T-helper 2 cell treated with Interferon-gamma antibody and Interleukin-4, amounts not matched to agents 5 μg/mL and 100 μg/mL, for 36 hours (primary cell): ENCODE measurements at regions not wholly inside any gene's neighbourhood (a gene's known extent, or its start where the extent isn't known, plus 50 kb on each side); places are given as distances from the start of the nearest gene placed in this dataset.
A peak's percentile ranks its signal among the peaks of the same experiment; 100 is the strongest.
"Not testable (repeated sequence)": the region's sequence is repeated elsewhere in the genome, so short reads cannot be mapped to it uniquely, and the experiment has no call there.

Source experiments
- DNase-seq: peaks from one replicate; pipeline ENCODE4 v3.0.0; 2021; ENCODE audit warnings: low spot score
- H3K27ac Mint-ChIP-seq: one replicate; pipeline ENCODE4 v1.8.0; 2021; ENCODE audit warnings: mild to moderate bottlenecking, mixed read lengths
- H3K27me3 Mint-ChIP-seq: one replicate; pipeline ENCODE4 v1.8.0; 2021; ENCODE audit warnings: low read depth, mixed read lengths
- H3K36me3 Mint-ChIP-seq: one replicate; pipeline ENCODE4 v1.8.0; 2021; ENCODE audit warnings: low read depth, mixed read lengths
- H3K4me1 Mint-ChIP-seq: one replicate; pipeline ENCODE4 v1.8.0; 2021; ENCODE audit warnings: low read depth, mixed read lengths
- H3K4me3 Mint-ChIP-seq: one replicate; pipeline ENCODE4 v1.8.0; 2022; ENCODE audit warnings: mild to moderate bottlenecking, moderate library complexity, mixed read lengths
- H3K9me3 Mint-ChIP-seq: one replicate; pipeline ENCODE4 v1.8.0; 2021; ENCODE audit warnings: mixed read lengths

DNA sequence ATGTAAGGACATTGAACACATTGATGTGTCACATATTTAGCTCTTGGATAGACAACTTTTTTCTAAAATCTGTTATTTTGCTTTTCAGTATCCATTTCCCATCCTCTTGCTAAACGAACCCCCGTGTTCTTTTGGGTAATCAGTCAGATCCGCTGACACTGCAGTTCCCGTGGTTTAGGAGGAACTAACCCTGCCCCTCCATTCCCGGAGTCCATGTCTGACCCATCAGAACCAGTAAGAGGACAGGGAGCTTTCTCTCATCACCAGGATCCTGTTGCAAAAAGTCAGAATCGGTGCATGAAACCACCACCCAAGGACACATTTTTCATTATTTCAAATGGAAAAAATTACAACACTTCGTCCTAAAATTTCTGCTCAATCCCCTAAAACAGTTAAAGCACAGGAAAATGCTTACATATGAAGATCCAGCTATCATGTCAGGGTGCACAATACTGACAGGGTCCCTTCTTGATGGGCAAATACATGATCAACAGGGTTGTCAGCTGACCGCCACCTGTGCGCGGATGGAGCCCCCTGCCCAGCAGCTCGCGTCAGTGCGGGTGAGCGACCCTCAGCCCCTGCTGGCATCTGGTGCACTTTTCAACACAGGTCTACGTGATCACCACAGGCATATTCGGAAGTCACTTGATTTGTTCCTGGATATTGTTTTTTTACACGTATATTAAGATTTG lies 276.8 kb downstream of the ADGRD1 start:
- Mint-ChIP-seq H3K27me3 (no peaks in the 10 kb centered on the region), H3K4me1 (no peaks in the 10 kb centered on the region), H3K9me3 (no peaks in the 10 kb centered on the region), H3K36me3 (no peaks in the 10 kb centered on the region), H3K4me3 (no peak overlapping the region), H3K27ac (no peak overlapping the region)
- DNase-seq: no peak

- H3K27me3 Mint-ChIP-seq: no peaks in the 10 kb centered on the region
- no peak overlapping the region for H3K4me3 Mint-ChIP-seq
- DNase-seq: no peak
- H3K9me3 Mint-ChIP-seq: no peaks in the 10 kb centered on the region
- H3K27ac Mint-ChIP-seq: no peak overlapping the region
- H3K4me1 Mint-ChIP-seq: no peaks in the 10 kb centered on the region
- no peaks in the 10 kb centered on the region for H3K36me3 Mint-ChIP-seq
Measured at GRCh38 chr12:131231032-131231980, 277.6 kb downstream of the ADGRD1 start.

GRCh38 chr12:131232036-131232435 lies 278.3 kb downstream of the ADGRD1 start:
- Mint-ChIP-seq H3K4me1 (no peaks in the 10 kb centered on the region), H3K4me3 (no peak overlapping the region), H3K36me3 (no peaks in the 10 kb centered on the region), H3K27ac (no peak overlapping the region), H3K9me3 (no peaks in the 10 kb centered on the region), H3K27me3 (no peaks in the 10 kb centered on the region)
- no peak for DNase-seq

DNA sequence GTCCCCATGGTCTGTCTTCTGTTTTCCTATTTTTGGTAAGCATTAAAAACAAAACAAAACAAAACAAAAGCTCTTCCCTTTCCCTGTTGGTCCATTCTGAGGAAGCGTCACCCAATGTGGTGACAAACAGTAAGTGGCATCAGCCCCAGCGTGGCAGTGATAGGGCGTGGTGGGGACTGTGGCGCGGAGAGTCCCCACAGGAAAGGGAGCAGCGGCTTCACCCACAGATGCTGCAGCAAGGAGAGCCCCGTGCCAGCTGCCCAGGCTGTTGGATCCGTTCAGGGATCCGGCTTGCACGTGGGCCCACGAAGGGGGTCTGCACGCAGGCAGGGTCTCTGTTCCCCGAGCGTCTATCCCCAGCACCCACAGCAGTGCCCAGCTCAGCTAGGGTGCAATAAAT lies 279.2 kb downstream of the ADGRD1 start:
- H3K4me3 Mint-ChIP-seq, H3K9me3 Mint-ChIP-seq, H3K36me3 Mint-ChIP-seq, H3K4me1 Mint-ChIP-seq, H3K27ac Mint-ChIP-seq, DNase-seq, H3K27me3 Mint-ChIP-seq: not testable (repeated sequence)

DNA sequence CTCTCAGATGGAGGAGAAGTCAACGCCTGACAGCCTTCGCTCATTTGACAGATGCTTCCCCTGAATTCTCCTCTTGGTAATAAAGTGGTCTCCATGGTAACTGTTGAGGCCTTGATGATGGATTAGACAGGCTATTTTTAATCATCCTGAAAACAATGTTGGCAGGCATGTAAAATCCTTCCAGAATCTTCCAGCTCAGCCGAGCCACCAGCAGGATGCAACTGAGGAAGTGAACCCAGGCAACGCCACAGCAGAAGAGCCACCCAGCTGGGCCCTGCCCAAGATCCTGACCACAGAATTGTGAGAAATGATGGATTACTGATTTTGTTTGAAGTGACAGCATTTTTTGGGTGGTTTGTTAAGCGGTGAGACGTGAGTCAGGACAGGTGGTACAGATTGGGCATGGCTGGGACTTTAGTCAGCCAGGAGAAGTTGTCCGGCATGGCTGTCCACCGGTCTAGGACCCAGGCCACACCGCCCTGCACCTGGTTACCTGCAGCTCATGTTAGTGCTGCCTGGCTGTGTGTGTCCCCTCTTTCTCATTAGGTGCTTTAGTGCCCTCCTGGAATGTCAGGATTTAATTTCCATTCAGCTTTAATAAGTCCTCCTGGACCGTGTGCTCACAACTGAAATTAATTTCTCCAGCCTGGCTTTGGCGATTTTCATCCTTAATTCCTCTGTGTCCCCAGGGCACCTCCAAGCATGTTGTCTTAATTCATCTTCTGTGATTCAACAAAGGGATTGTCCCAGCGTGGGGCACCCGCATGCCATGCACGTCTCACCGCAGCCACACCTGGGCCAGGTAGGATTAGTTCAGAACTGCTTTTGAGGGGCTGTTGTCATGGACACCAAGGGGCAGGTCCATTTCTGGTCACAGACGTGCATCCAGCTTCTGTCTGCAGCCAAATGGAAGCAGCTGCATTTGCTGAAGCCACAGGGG lies 280.4 kb downstream of the ADGRD1 start:
- H3K4me1 Mint-ChIP-seq, H3K27me3 Mint-ChIP-seq, H3K27ac Mint-ChIP-seq, H3K4me3 Mint-ChIP-seq, H3K9me3 Mint-ChIP-seq, DNase-seq, H3K36me3 Mint-ChIP-seq: not testable (repeated sequence)

DNA sequence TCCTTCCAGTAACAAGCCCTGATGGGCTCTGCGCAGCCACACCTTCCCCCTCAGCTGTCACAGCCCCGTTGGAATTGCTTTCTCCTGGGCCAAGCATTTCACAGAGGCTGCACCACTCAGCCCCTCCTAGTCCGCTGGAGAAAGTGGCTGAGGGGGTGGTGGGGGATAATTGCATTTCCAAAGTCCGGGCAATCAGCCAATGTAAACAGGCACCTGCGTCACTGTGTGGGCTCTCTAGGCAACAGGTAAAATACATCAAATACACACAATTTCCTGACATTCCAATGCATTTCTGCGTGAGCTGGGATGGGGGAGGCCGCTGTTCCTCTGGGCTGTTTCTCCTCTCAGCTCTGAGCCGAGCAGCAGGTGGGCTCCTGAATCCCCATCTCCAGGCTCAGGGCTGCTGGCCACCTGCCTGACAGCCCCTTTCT lies 281.1 kb downstream of the ADGRD1 start:
- H3K4me1 Mint-ChIP-seq, H3K27ac Mint-ChIP-seq, H3K36me3 Mint-ChIP-seq, H3K4me3 Mint-ChIP-seq, DNase-seq, H3K9me3 Mint-ChIP-seq, H3K27me3 Mint-ChIP-seq: not testable (repeated sequence)

DNA sequence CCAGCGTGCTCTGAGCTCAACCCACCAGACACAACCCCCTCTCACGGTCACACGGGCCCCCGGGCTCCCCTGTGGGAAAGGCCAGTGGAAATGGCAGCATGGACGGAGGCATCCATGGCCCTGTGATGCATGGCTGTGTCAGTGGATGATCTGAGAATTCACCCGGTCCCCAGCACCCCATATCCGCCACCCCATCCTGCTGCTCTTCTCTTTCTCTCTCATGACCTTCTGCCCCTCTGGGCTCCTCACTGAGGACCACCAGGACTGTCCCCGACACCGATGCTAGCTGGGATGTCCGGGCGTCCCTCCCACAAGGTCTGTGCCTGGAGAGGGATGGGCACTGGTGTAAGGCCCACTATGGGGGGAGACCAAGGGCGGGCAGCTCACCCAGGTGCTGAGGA lies 282.2 kb downstream of the ADGRD1 start:
- H3K27ac Mint-ChIP-seq: no peak overlapping the region

DNA sequence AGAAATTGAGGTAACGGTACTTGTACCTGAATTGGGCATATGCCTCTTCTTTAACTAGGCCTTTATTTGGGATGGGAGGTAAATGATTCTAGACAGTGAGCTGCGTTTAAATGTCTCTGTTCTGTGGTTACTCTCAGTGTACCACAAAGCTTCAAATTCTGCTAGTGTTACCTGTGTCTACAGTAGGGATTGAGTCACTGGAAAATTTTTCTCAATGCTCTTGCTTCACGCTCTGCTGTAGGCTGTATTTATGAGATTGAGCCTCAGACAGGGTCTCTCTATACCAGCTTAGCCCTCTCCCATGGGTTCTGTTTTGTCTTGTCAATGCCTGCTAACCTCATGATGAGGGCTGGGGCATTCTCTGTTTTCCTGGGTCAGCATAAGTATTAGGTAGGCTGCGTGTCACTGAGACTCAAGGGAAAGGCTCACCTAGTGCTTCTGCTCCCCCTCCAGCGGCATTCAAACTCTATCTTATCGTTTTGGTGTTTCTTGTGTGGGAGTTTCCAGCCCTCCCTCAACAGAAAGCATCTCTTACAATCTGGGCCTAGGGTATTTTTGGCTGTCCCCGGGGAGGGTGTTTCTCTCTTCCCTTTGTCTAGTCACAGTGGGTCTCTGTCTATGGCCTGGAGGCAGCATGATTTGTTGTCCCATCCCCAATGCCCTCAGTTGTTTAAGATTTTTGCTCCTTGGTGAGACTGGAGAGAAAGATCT lies 285.8 kb downstream of the ADGRD1 start:
- H3K27me3 Mint-ChIP-seq: no peaks in the 10 kb centered on the region
- no peak overlapping the region for H3K27ac Mint-ChIP-seq
- peak; percentile 6 for DNase-seq
- no peaks in the 10 kb centered on the region for H3K4me1 Mint-ChIP-seq
- H3K9me3 Mint-ChIP-seq: peaks cover 4% of the 10 kb centered on the region
- no peaks in the 10 kb centered on the region for H3K36me3 Mint-ChIP-seq
- no peak overlapping the region for H3K4me3 Mint-ChIP-seq

More for the DNA sequence above, 282.2 kb downstream of the ADGRD1 start:
- no peak overlapping the region for H3K4me3 Mint-ChIP-seq
- H3K4me1 Mint-ChIP-seq: no peaks in the 10 kb centered on the region
- no peaks in the 10 kb centered on the region for H3K27me3 Mint-ChIP-seq
- no peaks in the 10 kb centered on the region for H3K36me3 Mint-ChIP-seq
- no peak for DNase-seq
- no peaks in the 10 kb centered on the region for H3K9me3 Mint-ChIP-seq

GRCh38 chr12:131241517-131241916 lies 287.8 kb downstream of the ADGRD1 start:
- Mint-ChIP-seq H3K9me3 (peaks cover 4% of the 10 kb centered on the region), H3K27ac (no peak overlapping the region), H3K36me3 (no peaks in the 10 kb centered on the region), H3K4me3 (no peak overlapping the region), H3K27me3 (no peaks in the 10 kb centered on the region), H3K4me1 (no peaks in the 10 kb centered on the region)
- DNase-seq: no peak

DNA sequence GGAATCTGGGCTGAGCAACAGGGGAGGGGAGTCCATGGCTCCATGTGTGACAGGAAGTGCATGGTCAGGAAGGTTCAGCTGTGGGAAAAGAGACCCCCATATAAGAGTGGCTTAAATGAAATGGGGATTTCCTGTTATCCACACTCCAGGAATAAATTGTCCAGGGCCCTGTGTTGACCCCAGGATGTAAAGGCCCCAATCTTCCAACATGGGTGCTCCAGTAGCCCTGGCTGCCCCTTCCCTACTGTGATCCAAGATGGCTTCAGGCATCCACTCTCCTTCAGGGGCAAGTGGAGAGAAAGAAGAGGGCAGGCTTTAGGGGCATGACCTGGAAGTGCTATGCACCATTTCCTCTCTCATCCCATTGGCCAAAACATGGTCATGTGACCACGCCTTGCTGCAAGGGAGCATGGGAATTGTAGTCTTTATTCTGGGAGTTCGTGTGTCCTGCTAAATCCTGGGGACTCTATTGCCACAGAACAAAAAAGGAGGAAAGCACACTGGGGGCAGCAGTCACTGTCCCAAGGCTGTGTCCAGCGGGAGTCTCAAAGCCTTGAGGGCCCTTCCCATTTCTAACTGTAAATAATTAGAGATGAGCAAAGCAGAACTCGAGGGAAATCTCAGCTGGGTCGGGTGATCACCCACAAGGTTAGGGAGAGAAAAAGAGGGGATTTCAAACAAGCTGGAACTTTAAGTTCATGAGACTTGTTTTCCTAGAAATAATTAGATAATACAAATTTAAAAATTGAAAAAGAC lies 289.2 kb downstream of the ADGRD1 start:
- Mint-ChIP-seq H3K36me3 (no peaks in the 10 kb centered on the region), H3K27me3 (no peaks in the 10 kb centered on the region), H3K27ac (no peak overlapping the region), H3K4me1 (no peaks in the 10 kb centered on the region), H3K4me3 (no peak overlapping the region), H3K9me3 (peaks cover 4% of the 10 kb centered on the region)
- DNase-seq: no peak

DNA sequence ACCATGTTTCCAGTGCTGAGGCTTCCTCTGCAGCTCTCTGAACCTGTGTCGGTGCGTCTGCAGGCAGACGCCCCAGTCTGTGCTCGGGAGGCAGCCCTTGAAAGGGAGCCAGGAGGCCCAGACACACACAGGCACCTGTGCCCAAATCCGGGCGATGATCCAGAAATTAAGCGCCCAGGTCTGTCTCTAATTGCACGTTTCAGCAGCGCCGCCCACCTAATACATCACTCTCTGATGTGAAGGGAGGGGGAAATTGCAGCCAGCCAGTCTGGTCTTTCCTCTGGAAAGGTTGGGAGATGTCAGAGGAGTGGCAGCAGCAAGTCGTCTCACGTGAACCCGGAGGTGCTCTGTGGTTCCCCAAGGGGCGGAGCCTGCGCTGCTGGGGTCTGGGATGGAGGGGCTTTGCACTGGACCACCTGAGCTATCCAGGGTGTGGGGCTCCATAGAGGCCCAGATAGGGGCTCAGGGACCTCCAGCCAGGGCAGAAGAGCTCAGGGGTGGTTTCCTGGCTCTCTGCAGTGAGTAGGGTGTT lies 290.5 kb downstream of the ADGRD1 start:
- not testable (repeated sequence) for H3K9me3 Mint-ChIP-seq, H3K27me3 Mint-ChIP-seq, DNase-seq, H3K4me1 Mint-ChIP-seq, H3K4me3 Mint-ChIP-seq, H3K36me3 Mint-ChIP-seq, H3K27ac Mint-ChIP-seq

DNA sequence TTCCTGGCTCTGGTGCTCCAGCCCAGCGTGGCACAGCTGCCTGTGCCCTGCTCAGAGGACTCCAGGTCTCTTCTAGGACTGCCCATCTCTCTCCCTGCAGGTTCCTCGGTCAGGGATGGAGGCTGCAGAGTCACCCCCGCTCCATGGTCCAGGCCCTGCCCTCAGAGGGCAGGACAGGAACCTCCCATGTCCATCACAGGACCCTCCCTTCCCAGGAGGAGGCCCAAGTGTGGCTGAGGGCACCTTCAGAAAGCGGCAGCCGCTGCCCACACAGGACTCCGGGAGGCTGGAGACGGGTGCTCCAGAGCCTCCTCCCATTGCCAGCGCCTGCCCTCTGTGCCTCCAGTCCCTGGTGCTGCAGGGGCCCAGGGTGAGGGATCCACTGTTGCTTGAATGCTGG lies 291.5 kb downstream of the ADGRD1 start:
- H3K27me3 Mint-ChIP-seq, H3K4me3 Mint-ChIP-seq: not testable (repeated sequence)

More for the DNA sequence above, 291.5 kb downstream of the ADGRD1 start:
- DNase-seq, H3K4me1 Mint-ChIP-seq, H3K27ac Mint-ChIP-seq, H3K36me3 Mint-ChIP-seq, H3K9me3 Mint-ChIP-seq: not testable (repeated sequence)
